ENCODE measurements at regions not wholly inside any gene's neighbourhood (a gene's known extent, or its start where the extent isn't known, plus 50 kb on each side); places are given as distances from the start of the nearest gene placed in this dataset.

DNA sequence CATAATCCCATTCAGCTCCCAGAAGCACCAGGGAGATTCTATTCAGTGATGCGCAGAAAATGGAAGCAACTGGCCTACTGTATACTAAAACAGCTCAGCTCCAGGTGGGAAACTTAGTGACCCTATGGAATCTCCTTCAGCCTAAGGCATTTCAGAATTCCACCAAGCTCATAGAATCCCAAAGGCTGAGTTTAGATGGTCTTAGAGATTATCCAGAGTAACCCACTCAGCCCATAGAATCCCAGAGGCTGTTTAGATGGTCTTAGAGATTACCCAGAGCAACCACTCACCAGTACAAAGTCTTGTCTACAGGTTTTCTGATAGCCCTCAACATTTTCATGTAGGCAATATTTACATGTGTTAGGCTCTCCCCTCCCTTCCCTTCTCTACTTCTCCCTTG is 232.0 kb upstream of the SLC14A2 start:
- no peak for TF ChIP-seq POLR2AphosphoS5 (IDR thresholded peaks at IDR 0.05)
- TF ChIP-seq, protein P1, sequence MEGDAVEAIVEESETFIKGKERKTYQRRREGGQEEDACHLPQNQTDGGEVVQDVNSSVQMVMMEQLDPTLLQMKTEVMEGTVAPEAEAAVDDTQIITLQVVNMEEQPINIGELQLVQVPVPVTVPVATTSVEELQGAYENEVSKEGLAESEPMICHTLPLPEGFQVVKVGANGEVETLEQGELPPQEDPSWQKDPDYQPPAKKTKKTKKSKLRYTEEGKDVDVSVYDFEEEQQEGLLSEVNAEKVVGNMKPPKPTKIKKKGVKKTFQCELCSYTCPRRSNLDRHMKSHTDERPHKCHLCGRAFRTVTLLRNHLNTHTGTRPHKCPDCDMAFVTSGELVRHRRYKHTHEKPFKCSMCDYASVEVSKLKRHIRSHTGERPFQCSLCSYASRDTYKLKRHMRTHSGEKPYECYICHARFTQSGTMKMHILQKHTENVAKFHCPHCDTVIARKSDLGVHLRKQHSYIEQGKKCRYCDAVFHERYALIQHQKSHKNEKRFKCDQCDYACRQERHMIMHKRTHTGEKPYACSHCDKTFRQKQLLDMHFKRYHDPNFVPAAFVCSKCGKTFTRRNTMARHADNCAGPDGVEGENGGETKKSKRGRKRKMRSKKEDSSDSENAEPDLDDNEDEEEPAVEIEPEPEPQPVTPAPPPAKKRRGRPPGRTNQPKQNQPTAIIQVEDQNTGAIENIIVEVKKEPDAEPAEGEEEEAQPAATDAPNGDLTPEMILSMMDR (IDR thresholded peaks at IDR 0.05) = no peak
